GM23338 (cell line): ENCODE measurements at regions not wholly inside any gene's neighbourhood (a gene's known extent, or its start where the extent isn't known, plus 50 kb on each side); places are given as distances from the start of the nearest gene placed in this dataset.
"Not testable (repeated sequence)": the region's sequence is repeated elsewhere in the genome, so short reads cannot be mapped to it uniquely, and the experiment has no call there.

ENCODE experiments used
- CREB1 ChIP-seq: fragments of 250-450 bp; sonication (Bioruptor Pico); IDR thresholded peaks from 2 replicates; pipeline ENCODE4 v1.5.0; 2020; ENCODE audit warnings: low read depth, mild to moderate bottlenecking, moderate library complexity
- EZH2 ChIP-seq: fragments of 200-600 bp; sonication (generic); IDR thresholded peaks from one replicate; pipeline ENCODE4 v1.8.0; 2017; ENCODE audit warnings: antibody characterized with exemption, mild to moderate bottlenecking, low read depth; ENCODE audit not compliant: unreplicated experiment
- EZH2phosphoT487 ChIP-seq: fragments of 200-600 bp; sonication (generic); IDR thresholded peaks from one replicate; pipeline ENCODE4 v1.8.1; 2018; ENCODE audit warnings: antibody characterized with exemption; ENCODE audit not compliant: unreplicated experiment
- POLR2AphosphoS5 ChIP-seq: IDR thresholded peaks from 2 replicates; pipeline ENCODE4 v1.6.1; 2016; ENCODE audit warnings: antibody characterized with exemption, low read depth
- ZNF114 ChIP-seq: fragments of 250-450 bp; sonication (Bioruptor Pico); IDR thresholded peaks from 2 replicates; pipeline ENCODE4 v1.5.0; 2020; ENCODE audit warnings: mild to moderate bottlenecking, moderate library complexity
- TF ChIP-seq, protein P1 (sequence below), 2 experiments: fragments of 200-600 bp in 1 of 2; sonication (generic) in 1 of 2; conservative IDR thresholded peaks; 2 replicates each; pipeline versions ENCODE4 v1.5.1 to v1.6.1; 2016 to 2017; ENCODE audit warnings: antibody characterized with exemption in 2 of 2, low read depth in 2 of 2, mild to moderate bottlenecking in 2 of 2, moderate library complexity in 1 of 2
- TF ChIP-seq, protein P2 (sequence below): fragments of 250-450 bp; sonication (Bioruptor Pico); IDR thresholded peaks from 2 replicates; pipeline ENCODE4 v1.5.0; 2020; ENCODE audit warnings: mild to moderate bottlenecking, moderate library complexity

DNA sequence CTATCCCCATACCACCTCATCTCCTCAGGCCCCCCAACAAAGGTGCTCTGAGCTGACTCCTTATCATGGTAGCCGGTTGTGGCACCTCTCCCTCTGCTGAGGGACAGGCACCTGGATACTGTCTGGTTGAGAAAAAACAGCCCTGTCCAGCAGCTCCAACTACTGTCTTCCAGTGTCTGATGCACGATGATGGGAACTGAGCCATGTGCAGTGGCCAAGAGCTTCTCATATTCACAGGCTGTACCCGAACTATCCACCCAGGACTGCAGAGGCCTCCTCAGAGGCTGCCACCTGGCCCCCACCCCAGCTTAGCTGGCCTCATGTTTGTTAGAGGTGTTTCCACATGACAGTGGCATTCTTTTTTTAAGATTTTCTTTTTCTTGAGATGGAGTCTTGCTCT, 149.9 kb downstream of the BCL2L11 start:
- TF ChIP-seq EZH2; POLR2AphosphoS5; CREB1 (CRISPR knock-in tag); ZNF114 (CRISPR knock-in tag); EZH2phosphoT487: not testable (repeated sequence)
- TF ChIP-seq, protein P1, sequence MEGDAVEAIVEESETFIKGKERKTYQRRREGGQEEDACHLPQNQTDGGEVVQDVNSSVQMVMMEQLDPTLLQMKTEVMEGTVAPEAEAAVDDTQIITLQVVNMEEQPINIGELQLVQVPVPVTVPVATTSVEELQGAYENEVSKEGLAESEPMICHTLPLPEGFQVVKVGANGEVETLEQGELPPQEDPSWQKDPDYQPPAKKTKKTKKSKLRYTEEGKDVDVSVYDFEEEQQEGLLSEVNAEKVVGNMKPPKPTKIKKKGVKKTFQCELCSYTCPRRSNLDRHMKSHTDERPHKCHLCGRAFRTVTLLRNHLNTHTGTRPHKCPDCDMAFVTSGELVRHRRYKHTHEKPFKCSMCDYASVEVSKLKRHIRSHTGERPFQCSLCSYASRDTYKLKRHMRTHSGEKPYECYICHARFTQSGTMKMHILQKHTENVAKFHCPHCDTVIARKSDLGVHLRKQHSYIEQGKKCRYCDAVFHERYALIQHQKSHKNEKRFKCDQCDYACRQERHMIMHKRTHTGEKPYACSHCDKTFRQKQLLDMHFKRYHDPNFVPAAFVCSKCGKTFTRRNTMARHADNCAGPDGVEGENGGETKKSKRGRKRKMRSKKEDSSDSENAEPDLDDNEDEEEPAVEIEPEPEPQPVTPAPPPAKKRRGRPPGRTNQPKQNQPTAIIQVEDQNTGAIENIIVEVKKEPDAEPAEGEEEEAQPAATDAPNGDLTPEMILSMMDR (conservative IDR thresholded peaks at IDR 0.05; ENCODE audit: low read depth in 2 of 2), result not testable (repeated sequence)
- TF ChIP-seq, protein P2, sequence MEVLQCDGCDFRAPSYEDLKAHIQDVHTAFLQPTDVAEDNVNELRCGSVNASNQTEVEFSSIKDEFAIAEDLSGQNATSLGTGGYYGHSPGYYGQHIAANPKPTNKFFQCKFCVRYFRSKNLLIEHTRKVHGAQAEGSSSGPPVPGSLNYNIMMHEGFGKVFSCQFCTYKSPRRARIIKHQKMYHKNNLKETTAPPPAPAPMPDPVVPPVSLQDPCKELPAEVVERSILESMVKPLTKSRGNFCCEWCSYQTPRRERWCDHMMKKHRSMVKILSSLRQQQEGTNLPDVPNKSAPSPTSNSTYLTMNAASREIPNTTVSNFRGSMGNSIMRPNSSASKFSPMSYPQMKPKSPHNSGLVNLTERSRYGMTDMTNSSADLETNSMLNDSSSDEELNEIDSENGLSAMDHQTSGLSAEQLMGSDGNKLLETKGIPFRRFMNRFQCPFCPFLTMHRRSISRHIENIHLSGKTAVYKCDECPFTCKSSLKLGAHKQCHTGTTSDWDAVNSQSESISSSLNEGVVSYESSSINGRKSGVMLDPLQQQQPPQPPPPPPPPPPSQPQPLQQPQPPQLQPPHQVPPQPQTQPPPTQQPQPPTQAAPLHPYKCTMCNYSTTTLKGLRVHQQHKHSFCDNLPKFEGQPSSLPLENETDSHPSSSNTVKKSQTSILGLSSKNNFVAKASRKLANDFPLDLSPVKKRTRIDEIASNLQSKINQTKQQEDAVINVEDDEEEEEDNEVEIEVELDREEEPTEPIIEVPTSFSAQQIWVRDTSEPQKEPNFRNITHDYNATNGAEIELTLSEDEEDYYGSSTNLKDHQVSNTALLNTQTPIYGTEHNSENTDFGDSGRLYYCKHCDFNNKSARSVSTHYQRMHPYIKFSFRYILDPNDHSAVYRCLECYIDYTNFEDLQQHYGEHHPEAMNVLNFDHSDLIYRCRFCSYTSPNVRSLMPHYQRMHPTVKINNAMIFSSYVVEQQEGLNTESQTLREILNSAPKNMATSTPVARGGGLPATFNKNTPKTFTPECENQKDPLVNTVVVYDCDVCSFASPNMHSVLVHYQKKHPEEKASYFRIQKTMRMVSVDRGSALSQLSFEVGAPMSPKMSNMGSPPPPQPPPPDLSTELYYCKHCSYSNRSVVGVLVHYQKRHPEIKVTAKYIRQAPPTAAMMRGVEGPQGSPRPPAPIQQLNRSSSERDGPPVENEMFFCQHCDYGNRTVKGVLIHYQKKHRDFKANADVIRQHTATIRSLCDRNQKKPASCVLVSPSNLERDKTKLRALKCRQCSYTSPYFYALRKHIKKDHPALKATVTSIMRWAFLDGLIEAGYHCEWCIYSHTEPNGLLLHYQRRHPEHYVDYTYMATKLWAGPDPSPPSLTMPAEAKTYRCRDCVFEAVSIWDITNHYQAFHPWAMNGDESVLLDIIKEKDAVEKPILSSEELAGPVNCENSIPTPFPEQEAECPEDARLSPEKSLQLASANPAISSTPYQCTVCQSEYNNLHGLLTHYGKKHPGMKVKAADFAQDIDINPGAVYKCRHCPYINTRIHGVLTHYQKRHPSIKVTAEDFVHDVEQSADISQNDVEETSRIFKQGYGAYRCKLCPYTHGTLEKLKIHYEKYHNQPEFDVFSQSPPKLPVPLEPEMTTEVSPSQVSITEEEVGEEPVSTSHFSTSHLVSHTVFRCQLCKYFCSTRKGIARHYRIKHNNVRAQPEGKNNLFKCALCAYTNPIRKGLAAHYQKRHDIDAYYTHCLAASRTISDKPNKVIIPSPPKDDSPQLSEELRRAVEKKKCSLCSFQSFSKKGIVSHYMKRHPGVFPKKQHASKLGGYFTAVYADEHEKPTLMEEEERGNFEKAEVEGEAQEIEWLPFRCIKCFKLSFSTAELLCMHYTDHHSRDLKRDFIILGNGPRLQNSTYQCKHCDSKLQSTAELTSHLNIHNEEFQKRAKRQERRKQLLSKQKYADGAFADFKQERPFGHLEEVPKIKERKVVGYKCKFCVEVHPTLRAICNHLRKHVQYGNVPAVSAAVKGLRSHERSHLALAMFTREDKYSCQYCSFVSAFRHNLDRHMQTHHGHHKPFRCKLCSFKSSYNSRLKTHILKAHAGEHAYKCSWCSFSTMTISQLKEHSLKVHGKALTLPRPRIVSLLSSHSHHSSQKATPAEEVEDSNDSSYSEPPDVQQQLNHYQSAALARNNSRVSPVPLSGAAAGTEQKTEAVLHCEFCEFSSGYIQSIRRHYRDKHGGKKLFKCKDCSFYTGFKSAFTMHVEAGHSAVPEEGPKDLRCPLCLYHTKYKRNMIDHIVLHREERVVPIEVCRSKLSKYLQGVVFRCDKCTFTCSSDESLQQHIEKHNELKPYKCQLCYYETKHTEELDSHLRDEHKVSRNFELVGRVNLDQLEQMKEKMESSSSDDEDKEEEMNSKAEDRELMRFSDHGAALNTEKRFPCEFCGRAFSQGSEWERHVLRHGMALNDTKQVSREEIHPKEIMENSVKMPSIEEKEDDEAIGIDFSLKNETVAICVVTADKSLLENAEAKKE, result not testable (repeated sequence)
